Esophagus muscularis mucosa (tissue), 3 donors: ENCODE measurements at regions not wholly inside any gene's neighbourhood (a gene's known extent, or its start where the extent isn't known, plus 50 kb on each side); places are given as distances from the start of the nearest gene placed in this dataset.

Experiments used
- CTCF ChIP-seq, 3 experiments: fragments of 200-600 bp in 2 of 3; fragments of 450-650 bp in 1 of 3; sonication (generic) in 2 of 3; IDR thresholded peaks; one replicate each; pipeline ENCODE4 v1.5.1; 2017 to 2019; ENCODE audit warnings: antibody characterized with exemption in 3 of 3, mild to moderate bottlenecking in 2 of 3, moderate library complexity in 1 of 3
- POLR2A ChIP-seq: fragments of 450-650 bp; IDR thresholded peaks from one replicate; pipeline ENCODE4 v1.6.1; 2017; ENCODE audit warnings: antibody characterized with exemption, moderate library complexity, mild to moderate bottlenecking, low read depth

- no peak for TF ChIP-seq CTCF (IDR thresholded peaks at IDR 0.05)
- no peak for TF ChIP-seq POLR2A
Observed at GRCh38 chr12:116465407-116465806, 93.8 kb upstream of the MAP1LC3B2 start.
